ENCODE measurements at regions not wholly inside any gene's neighbourhood (a gene's known extent, or its start where the extent isn't known, plus 50 kb on each side); places are given as distances from the start of the nearest gene placed in this dataset.

GRCh38 chr12:105975351-105975750 is 163.4 kb downstream of the NUAK1 start:
- H3K4me2 ChIP-seq (ENCODE audit: extremely low read depth, insufficient read depth, low read length): no peak overlapping the region
- no peaks in the 10 kb centered on the region for H4K20me1 ChIP-seq (ENCODE audit: control insufficient read depth, extremely low read depth, insufficient read depth, low read length)
- H3K36me3 ChIP-seq (ENCODE audit: control insufficient read depth, insufficient read depth, low read length): no peaks in the 10 kb centered on the region
- peak in 1 of 2 donors; percentile 61 for DNase-seq (ENCODE audit: low read depth in 2 of 2)
- H3K4me3 ChIP-seq (replicated peaks in 1 of 4; ENCODE audit: control extremely low read depth in 1 of 4, insufficient read depth in 1 of 4, low read depth in 3 of 4, low read length in 4 of 4): no peak overlapping the region
- H3K9ac ChIP-seq (ENCODE audit: insufficient read depth, low read length): no peak overlapping the region
- H3K9me3 ChIP-seq (ENCODE audit: control insufficient read depth, insufficient read depth, low read depth, low read length): no peaks in the 10 kb centered on the region
- no peak overlapping the region for H2AFZ ChIP-seq (ENCODE audit: low read length)
- no peaks in the 10 kb centered on the region for H3K79me2 ChIP-seq (ENCODE audit: control insufficient read depth, insufficient read depth, low read length)
- H3K27ac ChIP-seq (ENCODE audit: insufficient read depth, low read length): no peak overlapping the region
- H3K4me1 ChIP-seq (ENCODE audit: control insufficient read depth, extremely low read depth, insufficient read depth, low read length): no peaks in the 10 kb centered on the region
- no peaks in the 10 kb centered on the region for H3K27me3 ChIP-seq (ENCODE audit: control insufficient read depth, insufficient read depth, low read length)
- TF ChIP-seq CTCF (conservative IDR thresholded peaks at IDR 0.05 in 1 of 2, IDR thresholded peaks at IDR 0.05 in 1 of 2; ENCODE audit: low read depth in 1 of 2, low read length in 2 of 2) (no peak), EZH2 (IDR thresholded peaks at IDR 0.05; ENCODE audit: low read length, missing control alignments) (no peak)

GRCh38 chr12:105977236-105977635 is 161.5 kb downstream of the NUAK1 start:
- no peaks in the 10 kb centered on the region for H4K20me1 ChIP-seq (ENCODE audit: control insufficient read depth, extremely low read depth, insufficient read depth, low read length)
- H3K4me1 ChIP-seq (ENCODE audit: control insufficient read depth, extremely low read depth, insufficient read depth, low read length): no peaks in the 10 kb centered on the region
- H3K9ac ChIP-seq (ENCODE audit: insufficient read depth, low read length): no peak overlapping the region
- H3K79me2 ChIP-seq (ENCODE audit: control insufficient read depth, insufficient read depth, low read length): no peaks in the 10 kb centered on the region
- H2AFZ ChIP-seq (ENCODE audit: low read length): no peak overlapping the region
- H3K4me3 ChIP-seq (replicated peaks in 1 of 4; ENCODE audit: control extremely low read depth in 1 of 4, insufficient read depth in 1 of 4, low read depth in 3 of 4, low read length in 4 of 4): no peak overlapping the region
- H3K9me3 ChIP-seq (ENCODE audit: control insufficient read depth, insufficient read depth, low read depth, low read length): no peaks in the 10 kb centered on the region
- H3K27ac ChIP-seq (ENCODE audit: insufficient read depth, low read length): no peak overlapping the region
- H3K36me3 ChIP-seq (ENCODE audit: control insufficient read depth, insufficient read depth, low read length): no peaks in the 10 kb centered on the region
- H3K27me3 ChIP-seq (ENCODE audit: control insufficient read depth, insufficient read depth, low read length): no peaks in the 10 kb centered on the region
- no peak overlapping the region for H3K4me2 ChIP-seq (ENCODE audit: extremely low read depth, insufficient read depth, low read length)
- peak; percentile 72 to 78 for DNase-seq (ENCODE audit: low read depth in 2 of 2)
- TF ChIP-seq CTCF (conservative IDR thresholded peaks at IDR 0.05 in 1 of 2, IDR thresholded peaks at IDR 0.05 in 1 of 2; ENCODE audit: low read depth in 1 of 2, low read length in 2 of 2): no peak
- TF ChIP-seq EZH2 (IDR thresholded peaks at IDR 0.05; ENCODE audit: low read length, missing control alignments): no peak

- Histone ChIP-seq H3K27ac (ENCODE audit: insufficient read depth, low read length) (no peak overlapping the region), H3K4me1 (ENCODE audit: control insufficient read depth, extremely low read depth, insufficient read depth, low read length) (no peaks in the 10 kb centered on the region), H3K79me2 (ENCODE audit: control insufficient read depth, insufficient read depth, low read length) (no peaks in the 10 kb centered on the region), H3K9me3 (ENCODE audit: control insufficient read depth, insufficient read depth, low read depth, low read length) (no peaks in the 10 kb centered on the region), H2AFZ (ENCODE audit: low read length) (no peak overlapping the region), H4K20me1 (ENCODE audit: control insufficient read depth, extremely low read depth, insufficient read depth, low read length) (no peaks in the 10 kb centered on the region), H3K9ac (ENCODE audit: insufficient read depth, low read length) (no peak overlapping the region), H3K4me3 (replicated peaks in 1 of 4; ENCODE audit: control extremely low read depth in 1 of 4, insufficient read depth in 1 of 4, low read depth in 3 of 4, low read length in 4 of 4) (no peak overlapping the region), H3K27me3 (ENCODE audit: control insufficient read depth, insufficient read depth, low read length) (no peaks in the 10 kb centered on the region), H3K4me2 (ENCODE audit: extremely low read depth, insufficient read depth, low read length) (no peak overlapping the region), H3K36me3 (ENCODE audit: control insufficient read depth, insufficient read depth, low read length) (no peaks in the 10 kb centered on the region)
- TF ChIP-seq EZH2 (IDR thresholded peaks at IDR 0.05; ENCODE audit: low read length, missing control alignments) (no peak), CTCF (conservative IDR thresholded peaks at IDR 0.05 in 1 of 2, IDR thresholded peaks at IDR 0.05 in 1 of 2; ENCODE audit: low read depth in 1 of 2, low read length in 2 of 2) (no peak)
- peak; percentile 90 to 98 for DNase-seq (ENCODE audit: low read depth in 2 of 2)
Measured at GRCh38 chr12:105977652-105978051, 161.1 kb downstream of the NUAK1 start.

Measured in fibroblast of lung (primary cell).